BJ (cell line): ENCODE measurements at regions not wholly inside any gene's neighbourhood (a gene's known extent, or its start where the extent isn't known, plus 50 kb on each side); places are given as distances from the start of the nearest gene placed in this dataset.

Source experiments
- CTCF ChIA-PET: fragments of 350-600 bp; formaldehyde crosslinking; extraction: SDS; loops from one replicate; lab custom pipeline; 2021; ENCODE audit warnings: antibody characterized with exemption, inconsistent platforms; lab: Yijun Ruan, JAX
- POLR2A ChIA-PET: fragments of 300-600 bp; sonication (Branson Sonifier 250); formaldehyde crosslinking; extraction: SDS; loops from one replicate; lab custom pipeline; 2021; ENCODE audit warnings: antibody characterized with exemption; lab: Charles Lee
- DNase-seq: peaks from one replicate; pipeline ENCODE4 v3.0.0-alpha.2; 2011; ENCODE audit warnings: low read depth
- H3K27me3 ChIP-seq: 2 replicates; pipeline ENCODE4 v1.6.0; 2011; ENCODE audit warnings: low read length; ENCODE audit not compliant: control insufficient read depth, insufficient read depth
- H3K36me3 ChIP-seq: 2 replicates; pipeline ENCODE4 v1.5.1; 2011; ENCODE audit warnings: low read length; ENCODE audit not compliant: control insufficient read depth, insufficient read depth
- H3K4me3 ChIP-seq: 2 replicates; pipeline ENCODE4 v1.5.1; 2011; ENCODE audit warnings: low read depth, mild to moderate bottlenecking, control low read depth, low read length
- TF ChIP-seq, protein P1 (sequence below): IDR thresholded peaks from 2 replicates; pipeline ENCODE4 v1.5.1; 2011; ENCODE audit warnings: low read depth, mild to moderate bottlenecking, control low read depth, inconsistent platforms, low read length, moderate library complexity; ENCODE audit not compliant: insufficient read depth

DNA sequence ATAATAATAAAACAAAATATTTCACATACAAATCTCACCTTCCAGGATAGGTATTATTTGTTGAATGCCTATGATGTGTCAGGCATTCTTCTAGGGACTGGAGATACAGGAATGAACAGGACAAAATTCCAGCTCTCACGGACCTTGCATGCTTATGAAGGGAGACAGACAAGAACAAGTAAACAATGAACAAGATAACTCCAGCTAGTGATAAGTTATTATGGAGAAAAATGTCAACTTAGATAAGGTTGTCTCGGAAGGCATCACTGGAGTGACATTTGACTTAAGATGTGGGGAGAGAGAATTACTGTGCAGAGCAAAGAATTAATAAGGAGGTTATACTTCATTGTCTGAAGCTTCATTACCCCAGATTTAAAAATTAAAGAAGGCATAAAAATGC lies 836.7 kb downstream of the SOCS6 start:
- H3K27me3 ChIP-seq, result no peaks in the 10 kb centered on the region
- no peak overlapping the region for H3K4me3 ChIP-seq
- TF ChIP-seq, protein P1, sequence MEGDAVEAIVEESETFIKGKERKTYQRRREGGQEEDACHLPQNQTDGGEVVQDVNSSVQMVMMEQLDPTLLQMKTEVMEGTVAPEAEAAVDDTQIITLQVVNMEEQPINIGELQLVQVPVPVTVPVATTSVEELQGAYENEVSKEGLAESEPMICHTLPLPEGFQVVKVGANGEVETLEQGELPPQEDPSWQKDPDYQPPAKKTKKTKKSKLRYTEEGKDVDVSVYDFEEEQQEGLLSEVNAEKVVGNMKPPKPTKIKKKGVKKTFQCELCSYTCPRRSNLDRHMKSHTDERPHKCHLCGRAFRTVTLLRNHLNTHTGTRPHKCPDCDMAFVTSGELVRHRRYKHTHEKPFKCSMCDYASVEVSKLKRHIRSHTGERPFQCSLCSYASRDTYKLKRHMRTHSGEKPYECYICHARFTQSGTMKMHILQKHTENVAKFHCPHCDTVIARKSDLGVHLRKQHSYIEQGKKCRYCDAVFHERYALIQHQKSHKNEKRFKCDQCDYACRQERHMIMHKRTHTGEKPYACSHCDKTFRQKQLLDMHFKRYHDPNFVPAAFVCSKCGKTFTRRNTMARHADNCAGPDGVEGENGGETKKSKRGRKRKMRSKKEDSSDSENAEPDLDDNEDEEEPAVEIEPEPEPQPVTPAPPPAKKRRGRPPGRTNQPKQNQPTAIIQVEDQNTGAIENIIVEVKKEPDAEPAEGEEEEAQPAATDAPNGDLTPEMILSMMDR, result no peak
- ChIA-PET POLR2A (no interaction called here), CTCF (no interaction called here)
- no peak for DNase-seq
- H3K36me3 ChIP-seq, result no peaks in the 10 kb centered on the region

DNA sequence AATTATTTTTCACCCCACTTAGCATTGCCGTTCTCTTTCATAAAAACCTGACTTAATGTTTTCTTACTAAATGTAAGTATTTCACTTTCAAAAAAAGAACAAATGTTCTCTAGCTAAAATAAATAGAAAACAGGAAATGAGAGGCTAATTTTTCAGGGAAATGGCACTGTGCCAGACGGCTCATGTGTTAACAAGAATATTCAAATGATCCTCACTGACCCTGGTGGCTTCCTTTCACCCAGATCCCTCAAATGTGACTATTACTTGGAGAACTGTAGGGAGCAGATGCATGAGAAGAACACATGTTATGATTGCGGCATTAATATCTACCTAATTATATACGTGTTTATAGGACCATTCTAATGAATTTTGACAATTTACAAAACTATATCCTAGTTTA lies 827.7 kb downstream of the SOCS6 start:
- POLR2A ChIA-PET, result no interaction called here
- TF ChIP-seq, protein P1, result no peak
- H3K36me3 ChIP-seq, result no peaks in the 10 kb centered on the region
- CTCF ChIA-PET, result no interaction called here
- H3K27me3 ChIP-seq, result no peaks in the 10 kb centered on the region
- no peak overlapping the region for H3K4me3 ChIP-seq
- DNase-seq, result no peak

DNA sequence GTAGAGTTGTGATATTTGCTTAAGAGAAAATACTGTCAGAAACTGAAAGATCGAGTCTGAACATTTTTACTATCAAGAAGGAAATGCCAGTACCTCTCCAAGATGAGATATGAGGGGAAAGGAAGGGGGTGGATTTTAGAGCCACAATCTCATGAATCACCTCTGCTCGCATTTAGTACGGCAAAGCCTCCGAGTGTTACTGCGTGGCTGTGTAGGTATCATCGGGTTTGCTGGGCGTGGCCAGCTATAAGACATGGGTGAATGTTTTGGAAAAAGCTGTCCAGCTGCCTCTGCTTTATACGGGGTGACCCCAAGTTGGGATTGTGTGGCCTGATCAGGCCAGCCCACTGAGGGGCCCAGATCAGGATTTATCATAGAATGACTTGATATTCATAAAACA lies 826.4 kb downstream of the SOCS6 start:
- no peak overlapping the region for H3K4me3 ChIP-seq
- ChIA-PET POLR2A (no interaction called here), CTCF (no interaction called here)
- DNase-seq, result no peak
- no peaks in the 10 kb centered on the region for H3K27me3 ChIP-seq
- H3K36me3 ChIP-seq, result no peaks in the 10 kb centered on the region
- TF ChIP-seq, protein P1, result no peak

GRCh38 chr18:71114550-71115210 lies 825.8 kb downstream of the SOCS6 start:
- DNase-seq, result no peak
- Histone ChIP-seq H3K4me3 (no peak overlapping the region), H3K27me3 (no peaks in the 10 kb centered on the region), H3K36me3 (no peaks in the 10 kb centered on the region)
- POLR2A ChIA-PET, result no interaction called here
- TF ChIP-seq, protein P1, result no peak
- CTCF ChIA-PET, result no interaction called here

DNA sequence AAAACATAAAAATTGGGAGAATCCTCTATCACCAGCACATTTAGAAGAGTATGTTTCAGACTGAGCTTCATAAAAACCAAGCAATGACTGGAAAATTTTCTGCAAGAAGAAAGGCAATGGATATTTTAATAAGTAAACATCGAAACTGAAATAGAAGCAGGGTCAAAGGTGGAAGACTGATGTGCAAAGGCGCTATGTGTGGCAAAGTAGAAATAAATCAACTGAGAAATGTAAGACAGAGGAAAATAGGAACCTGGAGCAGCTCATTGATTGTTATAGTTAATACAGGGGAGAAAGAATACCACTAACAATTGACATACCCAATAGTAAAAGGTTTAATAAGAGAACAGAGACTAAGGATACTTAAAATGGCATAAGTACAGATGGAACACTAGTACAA lies 818.4 kb downstream of the SOCS6 start:
- H3K36me3 ChIP-seq, result no peaks in the 10 kb centered on the region
- CTCF ChIA-PET, result no interaction called here
- no peaks in the 10 kb centered on the region for H3K27me3 ChIP-seq
- POLR2A ChIA-PET, result no interaction called here
- no peak overlapping the region for H3K4me3 ChIP-seq
- TF ChIP-seq, protein P1, result no peak
- no peak for DNase-seq
